GM12872 (cell line): ENCODE measurements at regions not wholly inside any gene's neighbourhood (a gene's known extent, or its start where the extent isn't known, plus 50 kb on each side); places are given as distances from the start of the nearest gene placed in this dataset.
A peak's percentile ranks its signal among the peaks of the same experiment; 100 is the strongest.

Source experiments
- TF ChIP-seq, protein P1 (sequence below): IDR thresholded peaks from 3 replicates; pipeline ENCODE4 v1.5.1; 2011; ENCODE audit warnings: low read depth, mild to moderate bottlenecking, low read length, moderate library complexity; ENCODE audit not compliant: insufficient read depth

DNA sequence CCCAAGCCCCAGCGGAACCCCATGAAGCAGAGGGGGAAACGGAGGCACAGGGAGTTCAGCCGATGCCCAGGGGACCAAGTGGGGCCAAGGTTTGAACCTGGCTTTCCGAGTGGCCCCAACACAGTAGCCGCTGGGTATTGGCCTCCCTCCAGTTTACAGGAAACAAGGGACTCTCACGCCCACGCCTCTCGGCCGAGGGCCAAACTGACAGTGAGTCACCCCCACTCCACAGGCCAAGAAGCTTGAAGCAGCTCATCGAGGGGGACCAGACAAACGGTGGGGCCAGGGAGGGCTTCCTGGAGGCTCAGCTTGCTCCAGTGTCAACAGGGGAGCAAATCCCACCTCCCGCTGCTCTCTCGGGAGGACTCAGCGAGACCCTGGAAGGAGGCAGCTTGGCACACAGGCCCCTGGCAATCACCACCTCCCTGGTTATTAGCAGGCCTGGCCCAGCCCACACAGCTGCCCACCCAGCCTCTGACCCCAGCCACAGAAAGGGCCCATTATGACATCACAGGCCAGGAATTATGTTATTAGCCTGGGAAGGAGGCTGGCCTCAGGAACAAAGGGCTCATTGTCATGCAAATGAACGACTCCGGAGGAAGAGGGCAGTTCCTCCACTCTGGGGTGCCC lies 54.6 kb downstream of the NCOR2 start:
- TF ChIP-seq, protein P1, sequence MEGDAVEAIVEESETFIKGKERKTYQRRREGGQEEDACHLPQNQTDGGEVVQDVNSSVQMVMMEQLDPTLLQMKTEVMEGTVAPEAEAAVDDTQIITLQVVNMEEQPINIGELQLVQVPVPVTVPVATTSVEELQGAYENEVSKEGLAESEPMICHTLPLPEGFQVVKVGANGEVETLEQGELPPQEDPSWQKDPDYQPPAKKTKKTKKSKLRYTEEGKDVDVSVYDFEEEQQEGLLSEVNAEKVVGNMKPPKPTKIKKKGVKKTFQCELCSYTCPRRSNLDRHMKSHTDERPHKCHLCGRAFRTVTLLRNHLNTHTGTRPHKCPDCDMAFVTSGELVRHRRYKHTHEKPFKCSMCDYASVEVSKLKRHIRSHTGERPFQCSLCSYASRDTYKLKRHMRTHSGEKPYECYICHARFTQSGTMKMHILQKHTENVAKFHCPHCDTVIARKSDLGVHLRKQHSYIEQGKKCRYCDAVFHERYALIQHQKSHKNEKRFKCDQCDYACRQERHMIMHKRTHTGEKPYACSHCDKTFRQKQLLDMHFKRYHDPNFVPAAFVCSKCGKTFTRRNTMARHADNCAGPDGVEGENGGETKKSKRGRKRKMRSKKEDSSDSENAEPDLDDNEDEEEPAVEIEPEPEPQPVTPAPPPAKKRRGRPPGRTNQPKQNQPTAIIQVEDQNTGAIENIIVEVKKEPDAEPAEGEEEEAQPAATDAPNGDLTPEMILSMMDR = no peak

DNA sequence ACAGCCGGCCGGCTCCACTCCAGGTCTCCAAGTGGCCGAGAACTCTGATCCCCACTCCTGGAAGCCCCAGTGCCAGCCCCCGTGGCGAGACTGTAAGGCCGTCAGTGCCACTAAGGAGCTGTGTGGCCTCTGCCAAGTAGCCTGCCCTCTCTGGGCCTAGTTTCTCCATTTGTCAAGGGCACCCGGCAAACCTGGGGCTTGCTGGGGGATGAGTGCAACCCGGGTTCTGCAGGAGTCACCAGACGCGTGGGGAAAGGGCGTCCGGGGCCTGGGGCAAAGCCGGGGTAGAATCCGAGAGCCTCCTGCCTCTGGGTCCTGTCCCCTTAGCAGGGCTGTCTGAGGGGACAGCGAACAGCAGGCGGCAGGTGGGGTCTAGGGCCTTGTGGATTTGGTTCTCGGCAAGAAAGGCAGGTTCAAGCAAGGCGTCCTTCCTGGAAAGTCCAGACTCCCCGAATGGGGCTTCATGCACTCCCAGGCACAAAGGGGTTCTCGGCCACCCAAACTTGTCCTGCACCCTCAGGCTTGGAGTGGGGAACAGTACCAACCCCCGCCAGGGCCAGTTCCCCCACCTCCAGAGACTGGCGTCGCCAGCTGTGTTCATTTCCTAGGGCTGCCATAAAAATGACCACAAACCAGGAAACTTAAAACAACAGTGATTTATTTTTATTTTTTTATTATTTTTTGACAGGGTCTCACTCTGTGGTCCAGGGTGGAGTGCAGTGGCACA lies 56.0 kb downstream of the NCOR2 start:
- TF ChIP-seq, protein P1 = no peak

DNA sequence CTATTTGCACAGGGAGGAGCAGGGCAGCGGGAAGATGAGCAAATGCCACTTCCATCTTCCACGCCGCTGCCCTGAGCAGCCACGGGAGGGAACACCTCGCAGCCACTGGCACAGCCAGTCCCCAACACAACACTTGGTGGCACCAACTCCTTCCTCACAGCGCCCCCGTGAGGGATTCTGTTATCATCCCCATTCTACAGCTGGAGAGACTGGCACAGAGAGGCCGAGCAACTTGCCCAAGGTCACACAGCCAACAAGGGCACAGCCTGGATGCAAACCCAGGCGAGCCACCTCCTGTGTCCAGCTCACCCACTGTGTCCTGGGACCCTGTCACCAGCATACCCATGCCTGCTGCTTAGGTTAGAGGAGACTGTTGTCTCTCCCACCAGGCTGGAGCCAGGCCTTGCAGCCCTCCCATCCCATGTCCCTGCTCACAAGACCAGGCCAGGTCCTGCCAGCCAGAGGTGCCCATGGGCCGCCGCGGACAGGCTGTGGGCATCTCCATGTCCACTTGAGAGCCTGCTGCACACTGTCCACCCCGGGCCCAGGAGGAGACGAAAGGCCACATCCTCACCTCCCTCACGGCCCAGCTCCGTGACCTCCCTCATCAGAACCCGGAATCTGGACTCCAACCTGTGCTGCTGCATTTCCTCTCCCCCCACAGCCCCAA lies 57.0 kb downstream of the NCOR2 start:
- TF ChIP-seq, protein P1 = no peak

DNA sequence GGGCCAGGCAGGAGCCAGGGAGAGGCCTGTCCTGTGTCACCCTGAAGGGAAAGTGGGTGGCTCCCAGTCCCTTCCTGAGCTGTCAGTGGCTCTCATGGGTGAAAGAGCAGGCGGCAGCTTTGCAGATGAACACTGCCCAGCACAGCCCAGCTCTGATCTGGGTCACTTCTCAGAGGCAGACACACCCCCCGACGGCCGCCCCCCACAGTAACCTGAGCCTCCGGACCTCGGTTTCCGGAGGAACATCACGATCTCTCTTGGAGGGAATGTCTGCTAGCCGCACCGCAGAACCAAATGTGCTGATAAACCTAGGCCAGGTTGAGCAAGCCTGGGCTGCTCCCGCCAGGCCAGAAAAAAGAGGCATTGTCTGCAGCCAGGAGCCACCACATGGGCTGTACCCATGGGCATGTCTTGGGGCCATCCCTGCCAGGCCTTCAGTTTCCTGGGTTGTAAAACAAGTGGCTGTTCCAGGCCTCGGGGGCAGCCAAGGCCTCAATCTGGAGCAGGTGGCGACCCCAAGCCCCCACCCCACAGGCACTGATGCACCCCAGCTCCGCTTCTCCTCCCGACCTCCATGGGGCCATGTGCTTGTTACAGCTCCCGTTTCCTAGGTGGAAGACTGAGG lies 57.6 kb downstream of the NCOR2 start:
- TF ChIP-seq, protein P1 = no peak

DNA sequence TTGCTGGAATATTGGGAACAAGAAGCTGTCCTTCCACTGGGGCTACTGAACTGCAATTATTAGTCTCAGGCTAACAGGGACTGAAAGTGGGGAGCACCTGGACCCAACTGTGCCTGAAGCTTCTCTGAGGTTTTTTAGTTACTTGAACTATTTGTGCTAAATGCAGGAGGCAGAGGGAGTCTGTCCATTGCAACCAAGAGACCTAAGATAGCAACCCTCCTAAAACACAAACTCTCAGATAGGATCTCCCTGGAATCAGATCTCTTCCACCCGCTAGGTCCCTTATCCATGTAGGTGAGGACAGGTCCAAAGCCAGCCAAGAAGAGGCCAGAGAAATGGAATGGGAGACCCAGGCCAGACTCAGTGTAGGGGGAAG lies 58.1 kb downstream of the NCOR2 start:
- TF ChIP-seq, protein P1 = no peak

DNA sequence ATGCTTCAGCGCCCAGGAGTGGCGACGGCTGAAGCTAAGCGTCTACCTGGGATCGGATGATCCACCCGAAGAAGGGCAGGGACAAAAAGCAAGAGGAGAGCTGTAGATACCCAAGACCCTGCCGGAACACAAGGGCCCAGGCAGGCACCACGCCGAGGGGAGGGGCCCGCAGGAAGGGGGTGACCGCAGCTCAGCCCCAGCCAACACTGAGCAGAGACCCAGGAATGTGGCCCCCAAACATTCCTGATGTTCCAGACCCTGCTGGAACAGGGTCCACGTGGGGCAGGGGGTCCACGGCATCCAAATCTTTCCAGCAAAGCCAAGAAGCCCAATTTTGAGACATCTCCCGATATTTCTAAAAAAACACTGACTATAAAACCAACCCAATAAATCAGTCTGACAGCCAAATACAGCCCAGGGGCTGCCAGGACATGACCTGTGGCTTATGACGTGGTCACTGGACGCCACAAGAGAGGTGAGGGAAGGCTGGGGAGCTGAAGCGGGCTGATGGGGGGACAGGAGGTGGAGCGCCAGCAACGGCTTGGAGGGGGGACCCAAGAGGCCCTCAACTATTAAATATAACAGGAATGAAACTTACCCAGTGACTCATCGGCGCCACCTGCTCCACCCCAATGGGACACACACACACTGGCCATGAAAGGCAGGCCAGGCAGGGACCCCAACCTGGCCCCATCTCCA lies 58.9 kb downstream of the NCOR2 start:
- TF ChIP-seq, protein P1 = peak; percentile 36; the same call in 2 of the 3 replicates
